Caco-2 (cell line): ENCODE measurements at regions not wholly inside any gene's neighbourhood (a gene's known extent, or its start where the extent isn't known, plus 50 kb on each side); places are given as distances from the start of the nearest gene placed in this dataset.

Experiments
- BruUV-seq: library from RNA; stranded (reverse); fragments of 400-500 nt; replicated peaks from 2 replicates; lab custom pipeline; 2021; lab: Mats Ljungman, UMichigan
- CTCF ChIA-PET: fragments of 300-600 bp; sonication (Branson Sonifier 250); formaldehyde crosslinking; loops from one replicate; lab custom pipeline; 2022; ENCODE audit warnings: antibody characterized with exemption; lab: Charles Lee
- POLR2A ChIA-PET: fragments of 300-600 bp; sonication (Branson Sonifier 250); formaldehyde crosslinking; loops from one replicate; lab custom pipeline; 2022; ENCODE audit warnings: antibody characterized with exemption; lab: Charles Lee
- DNase-seq, 2 experiments: peaks; one replicate each; pipeline versions ENCODE4 v3.0.0 to v3.0.0-alpha.2; 2020 to 2022
- H3K27me3 ChIP-seq: replicated peaks from 2 replicates; pipeline ENCODE4 v1.6.0; 2011; ENCODE audit warnings: low read length; ENCODE audit not compliant: control insufficient read depth, insufficient read depth
- H3K36me3 ChIP-seq: 2 replicates; pipeline ENCODE4 v1.5.1; 2011; ENCODE audit warnings: low read length; ENCODE audit not compliant: control insufficient read depth, insufficient read depth
- H3K4me1 ChIP-seq: fragments of 250-450 bp; sonication (Bioruptor Pico); 2 replicates; pipeline ENCODE4 v1.5.1; 2020; ENCODE audit warnings: mild to moderate bottlenecking
- H3K4me3 ChIP-seq: 2 replicates; pipeline ENCODE4 v1.5.1; 2011; ENCODE audit warnings: low read depth, mild to moderate bottlenecking, control low read depth, low read length
- H3K9me3 ChIP-seq: fragments of 250-450 bp; sonication (Bioruptor Pico); 2 replicates; pipeline ENCODE4 v1.5.1; 2020; ENCODE audit warnings: mild to moderate bottlenecking, moderate library complexity
- H3K27ac Mint-ChIP-seq: one replicate; pipeline ENCODE4 v1.8.0; 2022; ENCODE audit warnings: mixed read lengths; ENCODE audit not compliant: unreplicated experiment
- H3K27me3 Mint-ChIP-seq: one replicate; pipeline ENCODE4 v1.8.0; 2022; ENCODE audit warnings: mixed read lengths; ENCODE audit not compliant: insufficient read depth, unreplicated experiment
- H3K36me3 Mint-ChIP-seq: one replicate; pipeline ENCODE4 v1.8.0; 2022; ENCODE audit warnings: mild to moderate bottlenecking, mixed read lengths; ENCODE audit not compliant: insufficient read depth, unreplicated experiment
- H3K4me1 Mint-ChIP-seq: one replicate; pipeline ENCODE4 v1.8.0; 2022; ENCODE audit warnings: low read depth, mixed read lengths; ENCODE audit not compliant: unreplicated experiment
- H3K4me3 Mint-ChIP-seq: one replicate; pipeline ENCODE4 v1.8.0; 2022; ENCODE audit warnings: mild to moderate bottlenecking, moderate library complexity, mixed read lengths; ENCODE audit not compliant: unreplicated experiment
- H3K9me3 Mint-ChIP-seq: one replicate; pipeline ENCODE4 v1.8.0; 2022; ENCODE audit warnings: mixed read lengths; ENCODE audit not compliant: unreplicated experiment
- CTCF ChIP-seq, 2 experiments: fragments of 200-600 bp in 1 of 2; IDR thresholded peaks; 1 replicate in 1 of 2; 2 replicates in 1 of 2; pipeline versions ENCODE4 v1.5.1 to v1.8.0; 2011 to 2022; ENCODE audit warnings: antibody characterized with exemption in 1 of 2, control low read depth in 1 of 2, inconsistent platforms in 1 of 2, low read depth in 1 of 2, low read length in 1 of 2, mild to moderate bottlenecking in 1 of 2, moderate library complexity in 1 of 2; ENCODE audit not compliant: insufficient read depth in 1 of 2, severe bottlenecking in 1 of 2, unreplicated experiment in 1 of 2
- intact Hi-C: fragments of 100-400 bp; cut with micrococcal nuclease; formaldehyde crosslinking; loops from one replicate; pipeline ENCODE4 v1.10.0; 2022; ENCODE audit not compliant: unreplicated experiment

GRCh38 chr2:16185801-16186272, 245.5 kb downstream of the MYCN start:
- Histone ChIP-seq H3K27me3 (no peaks in the 10 kb centered on the region), H3K9me3 (no peaks in the 10 kb centered on the region), H3K4me1 (peaks cover 7% of the 10 kb centered on the region; the same call in 1 of the 2 replicates), H3K4me3 (no peak overlapping the region), H3K36me3 (no peaks in the 10 kb centered on the region)
- no peak overlapping the region for H3K27ac Mint-ChIP-seq
- CTCF ChIA-PET: no interaction called here
- POLR2A ChIA-PET: no interaction called here
- no peak for DNase-seq
- BruUV-seq: no TSS peak
- H3K4me3 Mint-ChIP-seq: no peak overlapping the region
- intact Hi-C loops: no loop called here
- H3K9me3 Mint-ChIP-seq: no peaks in the 10 kb centered on the region
- no peaks in the 10 kb centered on the region for H3K27me3 Mint-ChIP-seq
- H3K4me1 Mint-ChIP-seq: peaks cover 18% of the 10 kb centered on the region
- H3K36me3 Mint-ChIP-seq: no peaks in the 10 kb centered on the region
- no peak for TF ChIP-seq CTCF (IDR thresholded peaks at IDR 0.05; ENCODE audit: insufficient read depth in 1 of 2, low read depth in 1 of 2, low read length in 1 of 2, severe bottlenecking in 1 of 2, unreplicated experiment in 1 of 2)

- Mint-ChIP-seq H3K36me3 (no peaks in the 10 kb centered on the region), H3K4me3 (no peak overlapping the region), H3K27ac (no peak overlapping the region), H3K9me3 (no peaks in the 10 kb centered on the region), H3K4me1 (peaks cover 18% of the 10 kb centered on the region), H3K27me3 (no peaks in the 10 kb centered on the region)
- Histone ChIP-seq H3K27me3 (no peaks in the 10 kb centered on the region), H3K36me3 (no peaks in the 10 kb centered on the region), H3K9me3 (no peaks in the 10 kb centered on the region), H3K4me3 (no peak overlapping the region), H3K4me1 (peaks cover 7% of the 10 kb centered on the region; the same call in 1 of the 2 replicates)
- ChIA-PET CTCF (no interaction called here), POLR2A (no interaction called here)
- intact Hi-C loops: no loop called here
- DNase-seq: no peak
- BruUV-seq: no TSS peak
- TF ChIP-seq CTCF (IDR thresholded peaks at IDR 0.05; ENCODE audit: insufficient read depth in 1 of 2, low read depth in 1 of 2, low read length in 1 of 2, severe bottlenecking in 1 of 2, unreplicated experiment in 1 of 2): no peak
Observed at GRCh38 chr2:16184945-16185660, 244.8 kb downstream of the MYCN start.

GRCh38 chr2:16184341-16184890, 244.1 kb downstream of the MYCN start:
- no peaks in the 10 kb centered on the region for H3K36me3 Mint-ChIP-seq
- H3K27ac Mint-ChIP-seq: no peak overlapping the region
- no peak overlapping the region for H3K4me3 Mint-ChIP-seq
- peaks cover 18% of the 10 kb centered on the region for H3K4me1 Mint-ChIP-seq
- H3K27me3 Mint-ChIP-seq: no peaks in the 10 kb centered on the region
- H3K9me3 Mint-ChIP-seq: no peaks in the 10 kb centered on the region
- CTCF ChIA-PET: no interaction called here
- no peak for DNase-seq
- Histone ChIP-seq H3K27me3 (no peaks in the 10 kb centered on the region), H3K4me3 (no peak overlapping the region), H3K36me3 (no peaks in the 10 kb centered on the region), H3K9me3 (no peaks in the 10 kb centered on the region), H3K4me1 (peaks cover 7% of the 10 kb centered on the region; the same call in 1 of the 2 replicates)
- TF ChIP-seq CTCF (IDR thresholded peaks at IDR 0.05; ENCODE audit: insufficient read depth in 1 of 2, low read depth in 1 of 2, low read length in 1 of 2, severe bottlenecking in 1 of 2, unreplicated experiment in 1 of 2): no peak
- intact Hi-C loops: no loop called here
- no TSS peak for BruUV-seq
- POLR2A ChIA-PET: no interaction called here
